B cell (primary cell): ENCODE measurements at regions not wholly inside any gene's neighbourhood (a gene's known extent, or its start where the extent isn't known, plus 50 kb on each side); places are given as distances from the start of the nearest gene placed in this dataset.

Experiments used
- ATAC-seq: fragments of 200-7000 bp; cut with Tn5 transposase; one replicate; pipeline ENCODE4 v1.10.0; 2021; ENCODE audit warnings: low read depth, mild to moderate bottlenecking, moderate number of reproducible peaks, moderate library complexity
- CTCF ChIA-PET: fragments of 350-600 bp; sonication (Branson Sonifier 250); formaldehyde crosslinking; loops from one replicate; lab custom pipeline; 2021; ENCODE audit warnings: antibody characterized with exemption, inconsistent platforms; lab: Charles Lee
- POLR2A ChIA-PET: fragments of 350-600 bp; sonication (Branson Sonifier 250); formaldehyde crosslinking; loops from one replicate; lab custom pipeline; 2021; ENCODE audit warnings: antibody characterized with exemption; lab: Charles Lee
- DNase-seq: peaks from one replicate; pipeline ENCODE4 v3.0.0; 2013
- H2AFZ ChIP-seq: 2 replicates; pipeline ENCODE4 v1.6.1; 2012; ENCODE audit warnings: mild to moderate bottlenecking, low read depth, low read length; ENCODE audit not compliant: insufficient read depth, poor library complexity, severe bottlenecking
- H3K27ac ChIP-seq, 2 donors: 1 replicate in 1 of 2; 2 replicates in 1 of 2; pipeline ENCODE4 v1.5.1; 2012 to 2013; ENCODE audit warnings: low read length in 2 of 2, mild to moderate bottlenecking in 2 of 2, moderate library complexity in 1 of 2
- H3K27me3 ChIP-seq, 4 experiments: fragments of 200-600 bp in 1 of 4; sonication (generic) in 1 of 4; replicated peaks in 1 of 4; 1 replicate in 2 of 4; 2 replicates in 2 of 4; pipeline versions ENCODE4 v1.6.1 to v1.7.0; 2013 to 2016; ENCODE audit warnings: low read length in 3 of 4, mild to moderate bottlenecking in 2 of 4, mixed read lengths in 1 of 4, moderate library complexity in 1 of 4; ENCODE audit not compliant: insufficient read depth in 4 of 4, control insufficient read depth in 3 of 4; ENCODE audit errors: control extremely low read depth in 1 of 4
- H3K36me3 ChIP-seq, 2 experiments: replicated peaks in 1 of 2; 1 replicate in 1 of 2; 2 replicates in 1 of 2; pipeline versions ENCODE4 v1.6.1 to v1.7.1; 2013; ENCODE audit warnings: low read length in 1 of 2; ENCODE audit not compliant: insufficient read depth in 2 of 2, control insufficient read depth in 1 of 2; ENCODE audit errors: control extremely low read depth in 1 of 2, extremely low read depth in 1 of 2
- H3K4me1 ChIP-seq, 2 donors: fragments of 200-600 bp in 1 of 2; sonication (generic) in 1 of 2; 1 replicate in 1 of 2; 2 replicates in 1 of 2; pipeline versions ENCODE4 v1.5.1 to v1.6.1; 2013 to 2017; ENCODE audit warnings: low read length in 2 of 2; ENCODE audit not compliant: control insufficient read depth in 2 of 2, insufficient read depth in 2 of 2
- H3K4me2 ChIP-seq: replicated peaks from 2 replicates; pipeline ENCODE3; 2012; ENCODE audit warnings: mild to moderate bottlenecking, low read depth, low read length; ENCODE audit not compliant: poor library complexity, severe bottlenecking
- H3K4me3 ChIP-seq, 5 experiments: fragments of 200-600 bp in 1 of 5; sonication (generic) in 1 of 5; 1 replicate in 3 of 5; 2 replicates in 2 of 5; pipeline versions ENCODE4 v1.5.1 to v1.7.0; 2011 to 2016; ENCODE audit warnings: low read length in 4 of 5, mild to moderate bottlenecking in 4 of 5, low read depth in 2 of 5, control low read depth in 1 of 5, moderate library complexity in 1 of 5; ENCODE audit not compliant: insufficient read depth in 1 of 5; ENCODE audit errors: control extremely low read depth in 1 of 5, extremely low read depth in 1 of 5
- H3K79me2 ChIP-seq: fragments of 200-600 bp; sonication (generic); one replicate; pipeline ENCODE4 v1.6.0; 2016; ENCODE audit warnings: low read length; ENCODE audit not compliant: control insufficient read depth, insufficient read depth
- H3K9ac ChIP-seq: fragments of 200-600 bp; sonication (generic); 2 replicates; pipeline ENCODE4 v1.6.1; 2017; ENCODE audit warnings: mild to moderate bottlenecking, low read length, moderate library complexity
- H3K9me3 ChIP-seq, 3 donors: one replicate each; pipeline versions ENCODE4 v1.6.1 to v1.7.1; 2013; ENCODE audit warnings: low read length in 2 of 3; ENCODE audit not compliant: control insufficient read depth in 2 of 3, insufficient read depth in 1 of 3; ENCODE audit errors: control extremely low read depth in 1 of 3
- H4K20me1 ChIP-seq: 2 replicates; pipeline ENCODE4 v1.6.0; 2012; ENCODE audit warnings: mild to moderate bottlenecking, low read length; ENCODE audit not compliant: insufficient read depth, control insufficient read depth, poor library complexity, severe bottlenecking
- H3K27ac Mint-ChIP-seq: one replicate; pipeline ENCODE4 v1.8.0; 2021; ENCODE audit warnings: mixed read lengths
- H3K27me3 Mint-ChIP-seq: one replicate; pipeline ENCODE4 v1.8.0; 2021; ENCODE audit warnings: mixed read lengths
- H3K4me1 Mint-ChIP-seq: one replicate; pipeline ENCODE4 v1.8.0; 2021; ENCODE audit warnings: mixed read lengths
- H3K4me3 Mint-ChIP-seq: one replicate; pipeline ENCODE4 v1.8.0; 2021; ENCODE audit warnings: mixed read lengths
- H3K9me3 Mint-ChIP-seq: one replicate; pipeline ENCODE4 v1.8.0; 2022; ENCODE audit warnings: mixed read lengths; ENCODE audit not compliant: insufficient read depth
- CTCF ChIP-seq: fragments of 200-600 bp; IDR thresholded peaks from one replicate; pipeline ENCODE4 v1.8.0; 2022; ENCODE audit warnings: antibody characterized with exemption, mild to moderate bottlenecking
- EZH2 ChIP-seq: IDR thresholded peaks from 2 replicates; pipeline ENCODE4 v1.6.1; 2012; ENCODE audit warnings: borderline replicate concordance, low read depth, mild to moderate bottlenecking, moderate library complexity, low read length; ENCODE audit not compliant: insufficient read depth, poor library complexity, severe bottlenecking
- WGBS: methylation state at CpG from one replicate; pipeline ENCODE4 v1.1.5; 2013; ENCODE audit warnings: missing lambda C conversion rate; ENCODE audit not compliant: insufficient coverage; 5-methylcytosine and 5-hydroxymethylcytosine counted together
- intact Hi-C: fragments of 100-400 bp; cut with micrococcal nuclease; formaldehyde crosslinking; loops from one replicate; pipeline ENCODE4 v1.10.0; 2022

- Histone ChIP-seq H3K4me1 (no peaks in the 10 kb centered on the region), H3K27me3 (no peaks in the 10 kb centered on the region), H2AFZ (no peak overlapping the region), H4K20me1 (no peaks in the 10 kb centered on the region), H3K36me3 (no peaks in the 10 kb centered on the region), H3K9ac (no peak overlapping the region), H3K79me2 (no peaks in the 10 kb centered on the region), H3K4me3 (no peak overlapping the region), H3K9me3 (peaks cover 0 to 20% (median 0%) of the 10 kb centered on the region in 3 donors), H3K4me2 (no peak overlapping the region), H3K27ac (no peak overlapping the region)
- Mint-ChIP-seq H3K4me3 (no peak overlapping the region), H3K4me1 (no peaks in the 10 kb centered on the region), H3K27ac (no peak overlapping the region), H3K9me3 (peaks cover 3% of the 10 kb centered on the region), H3K27me3 (no peaks in the 10 kb centered on the region)
- POLR2A ChIA-PET, result no interaction called here
- ATAC-seq (no peak), DNase-seq (no peak)
- 82% methylated on average over 8 of the region's 8 CpGs for WGBS
- no peak for TF ChIP-seq CTCF
- no peak for TF ChIP-seq EZH2
- CTCF ChIA-PET, result no interaction called here
- intact Hi-C loops, result no loop called here
These were observed 64.9 kb upstream of the FZD10 start for GRCh38 chr12:130097342-130097741.

- POLR2A ChIA-PET, result no interaction called here
- intact Hi-C loops, result no loop called here
- CTCF ChIA-PET, result no interaction called here
- Mint-ChIP-seq H3K27me3 (no peaks in the 10 kb centered on the region), H3K9me3 (peaks cover 3% of the 10 kb centered on the region), H3K4me3 (no peak overlapping the region), H3K4me1 (no peaks in the 10 kb centered on the region), H3K27ac (no peak overlapping the region)
- H3K4me1 ChIP-seq, result no peaks in the 10 kb centered on the region
- H3K36me3 ChIP-seq, result no peaks in the 10 kb centered on the region
- H3K9me3 ChIP-seq, result peaks cover 0 to 16% (median 0%) of the 10 kb centered on the region in 3 donors
- no peak overlapping the region for H3K27ac ChIP-seq
- H3K4me3 ChIP-seq, result no peak overlapping the region
- no peak overlapping the region for H3K4me2 ChIP-seq
- ATAC-seq, result no peak
- no peaks in the 10 kb centered on the region for H4K20me1 ChIP-seq
- TF ChIP-seq CTCF (no peak), EZH2 (no peak)
- 58% methylated on average over 8 of the region's 8 CpGs for WGBS
- no peak overlapping the region for H2AFZ ChIP-seq
- no peak overlapping the region for H3K9ac ChIP-seq
- no peaks in the 10 kb centered on the region for H3K79me2 ChIP-seq
- no peak for DNase-seq
- no peaks in the 10 kb centered on the region for H3K27me3 ChIP-seq
These were observed 64.4 kb upstream of the FZD10 start for GRCh38 chr12:130097798-130098255.
